LHCN-M2 (cell line): ENCODE measurements at regions not wholly inside any gene's neighbourhood (a gene's known extent, or its start where the extent isn't known, plus 50 kb on each side); places are given as distances from the start of the nearest gene placed in this dataset.

Experiments
- DNase-seq: peaks from one replicate; pipeline ENCODE4 v3.0.0-alpha.2; 2012; ENCODE audit warnings: low read depth

GRCh38 chr6:48744948-48745347 is 634.0 kb upstream of the PTCHD4 start:
- DNase-seq = peak; percentile 23

- no peak for DNase-seq
These were observed 632.7 kb upstream of the PTCHD4 start for GRCh38 chr6:48743738-48744137.

GRCh38 chr6:48736501-48737206 is 625.7 kb upstream of the PTCHD4 start:
- peak; percentile 63 for DNase-seq

- no peak for DNase-seq
These were observed 624.8 kb upstream of the PTCHD4 start for GRCh38 chr6:48735846-48736245.

GRCh38 chr6:48733581-48733980 is 622.6 kb upstream of the PTCHD4 start:
- peak; percentile 3 for DNase-seq

- no peak for DNase-seq
These were observed 603.7 kb upstream of the PTCHD4 start for GRCh38 chr6:48714699-48715098.

- DNase-seq = no peak
These were observed 603.3 kb upstream of the PTCHD4 start for GRCh38 chr6:48714250-48714649.

- no peak for DNase-seq
These were observed 602.6 kb upstream of the PTCHD4 start for GRCh38 chr6:48713612-48714011.

- no peak for DNase-seq
These were observed 595.3 kb upstream of the PTCHD4 start for GRCh38 chr6:48706310-48706709.

- no peak for DNase-seq
These were observed 590.6 kb upstream of the PTCHD4 start for GRCh38 chr6:48701572-48701971.

GRCh38 chr6:48695872-48696271 is 584.9 kb upstream of the PTCHD4 start:
- DNase-seq = no peak

- no peak for DNase-seq
These were observed 580.4 kb upstream of the PTCHD4 start for GRCh38 chr6:48691420-48691819.

- no peak for DNase-seq
These were observed 578.5 kb upstream of the PTCHD4 start for GRCh38 chr6:48689498-48689897.

- DNase-seq = no peak
These were observed 567.4 kb upstream of the PTCHD4 start for GRCh38 chr6:48678390-48678789.

GRCh38 chr6:48671505-48671904 is 560.5 kb upstream of the PTCHD4 start:
- peak; percentile 35 for DNase-seq

GRCh38 chr6:48670546-48670945 is 559.5 kb upstream of the PTCHD4 start:
- no peak for DNase-seq

- DNase-seq = no peak
These were observed 556.8 kb upstream of the PTCHD4 start for GRCh38 chr6:48667797-48668196.

- peak; percentile 21 for DNase-seq
These were observed 553.8 kb upstream of the PTCHD4 start for GRCh38 chr6:48664826-48665225.

GRCh38 chr6:48658915-48659314 is 547.9 kb upstream of the PTCHD4 start:
- DNase-seq = no peak

GRCh38 chr6:48641544-48641943 is 530.5 kb upstream of the PTCHD4 start:
- DNase-seq = peak; percentile 27

GRCh38 chr6:48638796-48639195 is 527.8 kb upstream of the PTCHD4 start:
- DNase-seq = peak; percentile 22

- no peak for DNase-seq
These were observed 519.5 kb upstream of the PTCHD4 start for GRCh38 chr6:48630511-48630910.

- no peak for DNase-seq
These were observed 517.3 kb upstream of the PTCHD4 start for GRCh38 chr6:48628316-48628715.

- no peak for DNase-seq
These were observed 515.4 kb upstream of the PTCHD4 start for GRCh38 chr6:48626421-48626820.
